ENCODE measurements at regions not wholly inside any gene's neighbourhood (a gene's known extent, or its start where the extent isn't known, plus 50 kb on each side); places are given as distances from the start of the nearest gene placed in this dataset.
A peak's percentile ranks its signal among the peaks of the same experiment; 100 is the strongest.

DNA sequence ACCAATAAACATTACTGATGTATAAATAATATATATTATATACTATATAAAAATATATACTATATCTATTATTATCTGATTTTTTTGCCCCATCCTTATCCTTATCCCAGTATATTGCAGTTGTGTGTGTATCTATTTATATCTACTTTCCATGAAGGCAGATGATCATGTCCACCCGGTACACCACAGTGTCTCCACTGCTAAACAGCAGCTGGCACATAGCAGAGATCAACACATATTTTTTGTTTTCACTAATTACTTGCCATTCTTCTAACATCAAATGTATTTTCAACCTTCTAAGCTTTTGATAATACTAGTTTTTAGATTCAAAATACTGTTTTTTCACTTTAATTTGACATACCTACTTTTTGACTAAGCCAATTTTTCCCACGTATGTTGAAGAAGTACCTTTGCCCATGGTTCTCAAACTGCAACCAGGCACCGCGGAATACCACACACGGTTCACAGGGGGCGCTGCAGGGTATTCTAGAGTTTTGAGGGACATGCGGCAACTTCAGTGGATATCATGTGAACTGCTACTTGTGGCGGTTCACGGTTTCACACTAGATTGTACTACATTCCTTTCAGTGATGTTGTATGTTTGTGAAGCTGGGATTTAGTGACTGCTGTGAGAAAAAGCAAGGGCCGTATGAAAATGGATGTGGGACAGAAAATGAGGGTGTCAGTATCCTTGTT, 182.5 kb upstream of the NPY2R start:
- TF ChIP-seq, protein P1, sequence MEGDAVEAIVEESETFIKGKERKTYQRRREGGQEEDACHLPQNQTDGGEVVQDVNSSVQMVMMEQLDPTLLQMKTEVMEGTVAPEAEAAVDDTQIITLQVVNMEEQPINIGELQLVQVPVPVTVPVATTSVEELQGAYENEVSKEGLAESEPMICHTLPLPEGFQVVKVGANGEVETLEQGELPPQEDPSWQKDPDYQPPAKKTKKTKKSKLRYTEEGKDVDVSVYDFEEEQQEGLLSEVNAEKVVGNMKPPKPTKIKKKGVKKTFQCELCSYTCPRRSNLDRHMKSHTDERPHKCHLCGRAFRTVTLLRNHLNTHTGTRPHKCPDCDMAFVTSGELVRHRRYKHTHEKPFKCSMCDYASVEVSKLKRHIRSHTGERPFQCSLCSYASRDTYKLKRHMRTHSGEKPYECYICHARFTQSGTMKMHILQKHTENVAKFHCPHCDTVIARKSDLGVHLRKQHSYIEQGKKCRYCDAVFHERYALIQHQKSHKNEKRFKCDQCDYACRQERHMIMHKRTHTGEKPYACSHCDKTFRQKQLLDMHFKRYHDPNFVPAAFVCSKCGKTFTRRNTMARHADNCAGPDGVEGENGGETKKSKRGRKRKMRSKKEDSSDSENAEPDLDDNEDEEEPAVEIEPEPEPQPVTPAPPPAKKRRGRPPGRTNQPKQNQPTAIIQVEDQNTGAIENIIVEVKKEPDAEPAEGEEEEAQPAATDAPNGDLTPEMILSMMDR (IDR thresholded peaks at IDR 0.05; ENCODE audit: low read length, missing control alignments) = peak; percentile 62
- DNase-seq (ENCODE audit: low read depth) = peak; percentile 66
- H3K4me3 ChIP-seq (replicated peaks; ENCODE audit: low read depth, low read length) = no peak overlapping the region

DNA sequence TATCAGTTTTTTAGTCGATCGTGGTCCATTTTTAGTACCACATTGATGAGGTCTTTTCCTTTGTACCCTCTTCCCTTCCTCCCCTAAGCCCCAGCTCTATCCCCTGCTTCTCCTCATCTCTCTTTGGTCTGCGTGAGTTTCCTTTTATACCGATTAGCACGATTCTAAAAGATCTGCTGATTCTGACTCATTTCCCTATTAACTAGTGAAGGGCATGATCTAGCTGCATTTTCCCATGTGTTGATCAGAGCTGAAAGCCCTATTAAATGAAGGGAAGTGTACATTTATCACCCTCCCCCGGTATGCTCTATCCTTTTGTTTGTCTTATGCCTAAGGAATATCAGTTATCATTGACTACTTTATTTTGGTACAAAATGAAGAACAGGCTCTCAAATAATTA, 181.7 kb upstream of the NPY2R start:
- peak; percentile 12 for DNase-seq (ENCODE audit: low read depth)
- no peak overlapping the region for H3K4me3 ChIP-seq (replicated peaks; ENCODE audit: low read depth, low read length)
- TF ChIP-seq, protein P1 (IDR thresholded peaks at IDR 0.05; ENCODE audit: low read length, missing control alignments) = no peak

DNA sequence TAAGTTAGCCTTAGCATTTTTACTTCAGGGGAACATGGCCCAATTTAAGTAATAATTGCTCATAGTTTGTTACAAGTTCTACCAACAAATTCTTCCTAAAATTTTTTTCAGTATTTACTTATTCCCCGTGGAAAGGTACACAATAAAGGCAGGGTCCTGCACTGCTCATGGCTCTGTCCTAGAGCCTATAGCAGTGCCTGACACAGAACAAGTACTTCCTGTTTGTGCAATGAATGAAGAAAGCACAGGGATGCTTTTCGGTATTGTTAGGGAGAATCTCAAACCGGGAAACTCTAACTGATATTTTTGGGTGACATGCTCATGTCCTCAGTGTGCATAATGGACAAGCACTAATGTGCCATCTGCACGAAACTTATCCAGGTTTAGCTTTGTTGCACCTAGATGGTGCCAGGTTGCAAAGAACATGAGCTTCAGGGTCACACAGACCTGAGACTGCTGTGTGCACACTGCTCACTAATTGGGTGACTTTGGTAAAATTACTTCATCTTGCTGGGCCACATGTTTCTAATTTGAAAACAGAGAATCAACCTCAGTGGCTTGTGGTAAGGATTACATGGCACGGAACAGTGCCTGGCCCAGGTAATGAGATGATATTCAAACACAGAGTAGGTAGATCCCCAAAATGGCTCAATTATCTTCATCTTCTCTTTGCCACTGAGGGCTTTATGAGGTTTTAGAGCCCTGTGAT, 175.8 kb upstream of the NPY2R start:
- no peak overlapping the region for H3K4me3 ChIP-seq (replicated peaks; ENCODE audit: low read depth, low read length)
- TF ChIP-seq, protein P1 (IDR thresholded peaks at IDR 0.05; ENCODE audit: low read length, missing control alignments) = no peak
- no peak for DNase-seq (ENCODE audit: low read depth)

DNA sequence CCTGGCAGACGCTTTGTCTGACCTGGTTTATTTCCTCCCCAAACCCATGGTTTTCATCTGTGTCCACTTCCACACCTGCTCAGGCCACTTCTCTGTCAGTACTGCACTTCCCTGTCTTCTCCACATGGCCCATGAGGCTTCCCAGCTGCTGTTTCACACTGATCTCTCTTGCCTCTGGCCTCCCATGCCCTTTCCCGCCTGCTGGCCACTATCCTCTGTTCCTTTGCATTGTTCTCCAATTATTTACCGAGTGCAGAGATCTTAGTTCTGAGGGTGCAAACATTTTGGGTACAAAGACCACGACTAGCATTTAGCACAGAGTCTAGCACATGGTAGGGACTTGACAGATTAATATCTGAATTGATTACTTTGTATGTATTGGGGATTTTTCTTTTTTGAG, 174.8 kb upstream of the NPY2R start:
- no peak overlapping the region for H3K4me3 ChIP-seq (replicated peaks; ENCODE audit: low read depth, low read length)
- DNase-seq (ENCODE audit: low read depth) = no peak

DNA sequence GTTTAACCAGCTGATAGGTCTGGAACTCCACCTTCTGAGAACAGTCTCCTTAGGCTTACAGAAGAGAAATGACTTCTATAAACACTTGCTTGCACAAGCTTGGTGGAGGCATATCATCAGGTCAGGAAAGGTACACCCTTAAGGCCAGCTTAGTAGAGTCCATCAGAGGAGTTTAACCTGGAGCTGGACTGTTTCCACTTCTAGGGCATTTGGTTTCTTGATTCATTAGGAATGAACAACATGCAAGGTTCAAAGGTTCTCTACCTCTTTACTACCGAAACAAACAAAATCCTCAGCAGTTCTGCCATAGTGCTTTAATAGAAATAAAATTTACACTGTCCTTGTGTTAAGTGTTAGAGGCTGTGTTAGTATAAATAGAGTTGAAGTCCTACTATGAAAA, 171.4 kb upstream of the NPY2R start:
- TF ChIP-seq, protein P1 (IDR thresholded peaks at IDR 0.05; ENCODE audit: low read length, missing control alignments) = no peak
- H3K4me3 ChIP-seq (replicated peaks; ENCODE audit: low read depth, low read length) = no peak overlapping the region
- no peak for DNase-seq (ENCODE audit: low read depth)

More for the DNA sequence above, 174.8 kb upstream of the NPY2R start:
- TF ChIP-seq, protein P1 (IDR thresholded peaks at IDR 0.05; ENCODE audit: low read length, missing control alignments) = no peak

DNA sequence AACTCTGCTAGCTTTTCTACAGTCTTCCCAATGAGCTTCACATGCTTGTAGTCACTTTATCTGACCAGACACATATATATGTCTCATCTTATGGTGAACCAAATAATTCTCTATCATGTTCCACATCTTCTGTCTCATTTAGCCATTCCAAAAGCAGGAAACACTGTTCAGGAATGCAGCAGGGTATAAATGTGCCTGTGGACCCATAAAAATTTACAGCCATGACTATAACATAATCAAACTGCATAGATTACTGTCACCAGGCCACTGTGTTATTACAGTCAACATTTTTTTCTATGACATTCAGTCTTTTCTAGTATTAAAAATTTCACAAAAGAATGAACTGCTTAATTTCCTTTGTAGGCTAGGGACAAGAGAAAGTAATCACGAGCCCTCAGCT, 170.0 kb upstream of the NPY2R start:
- DNase-seq (ENCODE audit: low read depth) = no peak
- TF ChIP-seq, protein P1 (IDR thresholded peaks at IDR 0.05; ENCODE audit: low read length, missing control alignments) = no peak
- H3K4me3 ChIP-seq (replicated peaks; ENCODE audit: low read depth, low read length) = no peak overlapping the region
